Lower leg skin (tissue), 4 donors: ENCODE measurements at regions not wholly inside any gene's neighbourhood (a gene's known extent, or its start where the extent isn't known, plus 50 kb on each side); places are given as distances from the start of the nearest gene placed in this dataset.

Source experiments
- DNase-seq, 2 donors: peaks; one replicate each; pipeline ENCODE4 v3.0.0-alpha.2; 2019; ENCODE audit warnings: low spot score in 2 of 2
- H3K4me3 ChIP-seq: fragments of 200-600 bp; sonication (generic); 2 replicates; pipeline ENCODE4 v1.5.1; 2017; ENCODE audit warnings: mild to moderate bottlenecking, low read depth; ENCODE audit not compliant: poor library complexity, severe bottlenecking
- POLR2A ChIP-seq, 2 donors: fragments of 450-650 bp; IDR thresholded peaks; one replicate each; pipeline ENCODE4 v1.6.1; 2016 to 2017; ENCODE audit warnings: antibody characterized with exemption in 2 of 2, mild to moderate bottlenecking in 1 of 2, moderate library complexity in 1 of 2
- WGBS, 2 donors: methylation state at CpG; one replicate each; pipeline ENCODE4 v1.1.5; 2018; 5-methylcytosine and 5-hydroxymethylcytosine counted together
- intact Hi-C: fragments of 100-400 bp; cut with DNase I; formaldehyde crosslinking; loops from one replicate; pipeline ENCODE4 v1.15.0; 2023; ENCODE audit warnings: low total_unique reads
- TF ChIP-seq, protein P1 (sequence below), 3 donors: fragments of 450-650 bp; IDR thresholded peaks; one replicate each; pipeline ENCODE4 v1.5.1; 2016; ENCODE audit warnings: antibody characterized with exemption in 3 of 3, mild to moderate bottlenecking in 3 of 3, moderate library complexity in 2 of 3

GRCh38 chr19:30854207-30854606 is 482.0 kb downstream of the ZNF536 start:
- no peak for DNase-seq
- TF ChIP-seq, protein P1, sequence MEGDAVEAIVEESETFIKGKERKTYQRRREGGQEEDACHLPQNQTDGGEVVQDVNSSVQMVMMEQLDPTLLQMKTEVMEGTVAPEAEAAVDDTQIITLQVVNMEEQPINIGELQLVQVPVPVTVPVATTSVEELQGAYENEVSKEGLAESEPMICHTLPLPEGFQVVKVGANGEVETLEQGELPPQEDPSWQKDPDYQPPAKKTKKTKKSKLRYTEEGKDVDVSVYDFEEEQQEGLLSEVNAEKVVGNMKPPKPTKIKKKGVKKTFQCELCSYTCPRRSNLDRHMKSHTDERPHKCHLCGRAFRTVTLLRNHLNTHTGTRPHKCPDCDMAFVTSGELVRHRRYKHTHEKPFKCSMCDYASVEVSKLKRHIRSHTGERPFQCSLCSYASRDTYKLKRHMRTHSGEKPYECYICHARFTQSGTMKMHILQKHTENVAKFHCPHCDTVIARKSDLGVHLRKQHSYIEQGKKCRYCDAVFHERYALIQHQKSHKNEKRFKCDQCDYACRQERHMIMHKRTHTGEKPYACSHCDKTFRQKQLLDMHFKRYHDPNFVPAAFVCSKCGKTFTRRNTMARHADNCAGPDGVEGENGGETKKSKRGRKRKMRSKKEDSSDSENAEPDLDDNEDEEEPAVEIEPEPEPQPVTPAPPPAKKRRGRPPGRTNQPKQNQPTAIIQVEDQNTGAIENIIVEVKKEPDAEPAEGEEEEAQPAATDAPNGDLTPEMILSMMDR (IDR thresholded peaks at IDR 0.05) = no peak
- no peak for TF ChIP-seq POLR2A (IDR thresholded peaks at IDR 0.05)
- intact Hi-C loops = no loop called here
- 79 to 96% methylated on average over 1 of the region's 1 CpG for WGBS, 2 donors
- H3K4me3 ChIP-seq = no peak overlapping the region

GRCh38 chr19:30853036-30853435 is 480.9 kb downstream of the ZNF536 start:
- DNase-seq = peak in 1 of 2 donors; percentile 56
- WGBS, 2 donors = 95 to 97% methylated on average over 3 of the region's 3 CpGs
- TF ChIP-seq, protein P1 (IDR thresholded peaks at IDR 0.05) = no peak
- TF ChIP-seq POLR2A (IDR thresholded peaks at IDR 0.05) = no peak
- intact Hi-C loops = no loop called here
- H3K4me3 ChIP-seq = no peak overlapping the region

- TF ChIP-seq POLR2A (IDR thresholded peaks at IDR 0.05) = no peak
- TF ChIP-seq, protein P1 (IDR thresholded peaks at IDR 0.05) = no peak
- 90% methylated on average over 10 of the region's 10 CpGs for WGBS, 2 donors
- DNase-seq = peak in 1 of 2 donors; percentile 50
- no peak overlapping the region for H3K4me3 ChIP-seq
- intact Hi-C loops = no loop called here
Observed at GRCh38 chr19:30852168-30852567, 480.0 kb downstream of the ZNF536 start.

DNA sequence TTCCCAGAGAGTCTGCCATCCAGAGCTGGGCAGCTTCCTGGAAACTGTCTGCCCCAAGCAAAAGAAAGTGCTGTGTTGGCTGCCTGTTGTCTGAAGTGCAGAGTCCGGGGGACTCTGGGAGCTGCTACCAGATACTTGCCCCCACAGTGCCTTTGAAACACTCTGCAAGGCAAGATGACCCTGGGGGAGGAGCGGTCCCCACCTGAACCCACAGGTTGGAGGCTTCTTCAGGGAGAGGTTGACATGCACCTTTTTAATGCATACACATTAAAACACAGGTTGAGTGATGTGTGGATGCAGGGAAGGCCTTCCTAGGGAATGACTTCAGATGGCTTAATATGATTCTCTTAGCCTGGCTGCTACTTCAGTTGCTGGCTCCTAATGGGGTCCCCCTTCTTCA is 479.5 kb downstream of the ZNF536 start:
- DNase-seq = no peak
- WGBS, 2 donors = 60 to 82% methylated on average over 2 of the region's 2 CpGs

DNA sequence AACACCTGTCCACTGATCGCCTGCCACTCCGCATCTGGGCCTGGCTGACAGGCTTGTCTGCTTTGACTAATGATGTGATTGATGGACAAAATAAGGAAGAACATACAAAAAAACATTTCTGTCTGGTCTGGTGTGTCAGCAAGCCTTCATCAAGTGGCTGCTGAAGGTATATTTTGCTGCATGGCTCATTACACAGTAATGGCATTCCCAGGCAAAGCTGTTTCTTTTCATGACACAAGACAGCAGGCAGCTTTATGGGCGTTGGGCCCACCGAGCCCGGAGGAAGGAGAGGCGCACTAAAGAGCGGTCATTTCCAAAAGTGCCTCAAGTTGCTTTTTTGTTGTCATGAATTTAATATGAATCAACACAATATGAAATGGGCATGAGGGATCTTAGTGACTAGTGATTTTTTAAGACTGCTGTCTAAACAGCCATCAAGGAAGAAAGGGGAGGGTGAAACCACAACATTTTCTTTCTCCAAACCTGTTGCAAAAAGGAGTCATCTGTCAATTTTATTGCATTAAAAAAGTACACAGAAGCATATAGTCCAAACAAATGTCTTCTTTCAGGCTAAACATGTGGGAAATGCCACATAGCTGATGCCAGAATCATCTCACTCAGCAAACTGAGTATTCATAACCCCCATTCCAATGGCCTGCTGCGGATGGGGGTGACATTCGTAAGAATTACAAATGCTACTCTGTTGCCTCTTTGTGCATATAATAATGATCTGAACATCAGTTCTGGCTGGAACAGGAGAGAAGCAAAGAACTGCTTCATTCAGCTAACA is 476.6 kb downstream of the ZNF536 start:
- no peak for TF ChIP-seq POLR2A (IDR thresholded peaks at IDR 0.05)
- TF ChIP-seq, protein P1 (IDR thresholded peaks at IDR 0.05) = no peak
- 78 to 82% methylated on average over 9 of the region's 9 CpGs for WGBS, 2 donors
- no peak for DNase-seq
- intact Hi-C loops = no loop called here
- no peak overlapping the region for H3K4me3 ChIP-seq

More for the DNA sequence above, 479.5 kb downstream of the ZNF536 start:
- intact Hi-C loops = no loop called here
- TF ChIP-seq, protein P1 (IDR thresholded peaks at IDR 0.05) = no peak
- no peak for TF ChIP-seq POLR2A (IDR thresholded peaks at IDR 0.05)
- no peak overlapping the region for H3K4me3 ChIP-seq

DNA sequence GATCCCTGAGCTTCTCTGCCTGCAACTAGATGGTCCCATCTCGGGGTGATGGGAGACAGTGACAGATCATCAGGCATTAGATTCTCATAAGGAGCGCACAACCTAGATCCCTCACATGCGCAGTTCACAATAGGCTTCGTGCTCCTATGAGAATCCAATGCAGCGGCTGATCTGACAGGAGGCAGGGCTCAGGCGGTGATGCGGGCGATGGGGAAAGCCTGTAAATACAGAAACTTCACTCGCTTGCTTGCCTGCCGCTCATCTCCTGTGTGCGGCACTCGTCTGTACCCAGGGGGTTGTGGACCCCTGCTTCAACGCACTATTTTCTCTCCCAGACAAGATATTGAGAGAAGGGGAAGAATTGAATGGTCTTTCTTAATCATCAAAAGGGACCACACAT is 473.9 kb downstream of the ZNF536 start:
- DNase-seq = no peak
- TF ChIP-seq, protein P1 (IDR thresholded peaks at IDR 0.05) = no peak
- no peak for TF ChIP-seq POLR2A (IDR thresholded peaks at IDR 0.05)
- 86 to 92% methylated on average over 13 of the region's 13 CpGs for WGBS, 2 donors
- intact Hi-C loops = no loop called here
- no peak overlapping the region for H3K4me3 ChIP-seq
